ENCODE measurements at regions not wholly inside any gene's neighbourhood (a gene's known extent, or its start where the extent isn't known, plus 50 kb on each side); places are given as distances from the start of the nearest gene placed in this dataset.

- no peak for DNase-seq (ENCODE audit: low read depth)
These were observed 446.2 kb upstream of the MGMT start for GRCh38 chr10:129020651-129021330.

DNA sequence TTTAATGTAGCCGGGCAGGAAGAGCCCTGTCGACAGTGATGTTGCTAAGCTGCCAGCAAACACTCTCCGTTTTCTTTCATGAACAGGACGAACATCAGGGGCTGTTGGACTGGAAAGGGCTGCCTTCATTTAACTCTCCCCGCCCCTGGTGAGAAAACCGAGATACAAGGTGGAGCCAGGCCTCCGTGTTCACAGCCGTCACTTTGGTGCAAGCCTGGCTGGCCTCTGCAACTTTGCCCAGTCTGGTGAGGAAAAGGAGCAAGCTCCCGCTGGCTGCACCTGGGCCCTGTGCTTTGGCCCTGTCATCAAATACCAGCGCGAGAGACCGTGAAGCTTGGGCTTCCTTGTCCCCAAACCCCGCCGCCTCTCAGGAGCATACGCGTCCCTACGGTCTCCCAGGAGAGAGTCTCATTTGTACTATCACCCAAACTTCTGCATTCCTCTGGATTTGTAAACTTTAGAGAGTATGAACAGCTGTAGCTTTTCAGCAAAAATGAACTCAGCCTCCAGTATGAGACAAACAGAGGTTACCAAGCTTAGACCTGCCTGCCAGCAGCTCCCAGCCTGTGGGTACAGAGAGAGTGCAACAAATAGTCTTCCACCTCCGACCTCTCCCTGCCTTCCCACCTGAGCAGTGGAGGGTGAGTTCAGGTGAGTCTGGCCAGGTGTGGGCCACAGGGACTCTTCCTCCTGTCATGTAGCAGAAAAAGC, 445.3 kb upstream of the MGMT start:
- no peak for DNase-seq (ENCODE audit: low read depth)

DNA sequence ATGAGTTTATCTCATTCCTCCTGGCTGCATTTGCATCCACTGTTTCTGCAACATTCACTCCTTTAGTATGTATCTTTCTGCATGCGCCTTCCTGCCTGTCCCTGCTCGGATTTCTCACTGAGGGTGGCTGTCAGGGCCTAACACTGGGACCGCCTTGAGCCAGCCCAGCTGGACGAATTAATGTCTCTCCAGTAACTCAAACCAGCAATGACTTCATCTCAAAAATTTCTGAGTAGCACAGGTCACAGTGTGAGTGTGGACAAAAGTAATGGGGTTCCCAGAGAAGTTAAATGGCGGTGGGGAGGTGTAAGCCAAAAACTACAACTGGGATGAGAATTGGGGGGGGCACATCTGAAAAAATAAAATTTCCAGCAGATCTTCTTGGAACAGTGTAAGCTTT, 444.0 kb upstream of the MGMT start:
- DNase-seq (ENCODE audit: low read depth): no peak

- no peak for DNase-seq (ENCODE audit: low read depth)
These were observed 443.0 kb upstream of the MGMT start for GRCh38 chr10:129024046-129024445.

- no peak for DNase-seq (ENCODE audit: low read depth)
These were observed 441.3 kb upstream of the MGMT start for GRCh38 chr10:129025787-129026186.

DNA sequence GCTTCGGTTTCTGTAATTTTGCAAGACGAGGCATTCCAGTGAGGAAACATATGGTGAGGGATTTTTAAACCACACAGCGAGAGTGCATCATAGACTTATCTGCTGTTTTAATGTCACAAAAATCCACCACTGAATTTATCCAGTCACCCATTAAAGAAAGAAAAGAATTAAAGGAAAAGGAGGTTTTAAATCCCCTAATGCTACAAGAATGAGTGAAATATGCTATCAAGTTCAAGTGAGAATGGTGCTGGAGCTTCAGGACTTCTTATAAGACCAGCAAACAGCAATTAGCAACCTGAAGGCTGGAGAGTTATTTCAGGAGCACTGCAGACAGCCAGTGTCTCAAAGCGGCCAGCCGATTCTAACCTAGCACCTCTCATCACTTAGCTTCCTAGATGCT, 439.1 kb upstream of the MGMT start:
- DNase-seq (ENCODE audit: low read depth): no peak

GRCh38 chr10:129028451-129028850, 438.6 kb upstream of the MGMT start:
- no peak for DNase-seq (ENCODE audit: low read depth)

- no peak for DNase-seq (ENCODE audit: low read depth)
These were observed 438.0 kb upstream of the MGMT start for GRCh38 chr10:129029051-129029450.

- no peak for DNase-seq (ENCODE audit: low read depth)
These were observed 437.0 kb upstream of the MGMT start for GRCh38 chr10:129029851-129030602.

DNA sequence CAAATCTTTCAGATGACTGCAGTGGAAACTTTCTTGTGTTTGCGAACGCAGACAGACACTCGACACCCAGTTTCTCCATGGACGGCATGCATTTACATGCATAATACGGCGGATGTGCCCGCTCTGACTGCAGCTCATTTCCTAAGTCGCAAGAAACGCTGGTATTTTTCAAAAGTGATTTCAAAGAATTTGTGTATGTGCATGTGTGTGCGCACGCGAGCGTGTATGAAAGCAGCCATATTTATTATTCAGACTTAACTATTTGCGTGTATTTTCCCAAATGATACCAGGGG, 436.5 kb upstream of the MGMT start:
- no peak for DNase-seq (ENCODE audit: low read depth)

- DNase-seq (ENCODE audit: low read depth): peak; percentile 13
These were observed 435.8 kb upstream of the MGMT start for GRCh38 chr10:129030996-129031843.

DNA sequence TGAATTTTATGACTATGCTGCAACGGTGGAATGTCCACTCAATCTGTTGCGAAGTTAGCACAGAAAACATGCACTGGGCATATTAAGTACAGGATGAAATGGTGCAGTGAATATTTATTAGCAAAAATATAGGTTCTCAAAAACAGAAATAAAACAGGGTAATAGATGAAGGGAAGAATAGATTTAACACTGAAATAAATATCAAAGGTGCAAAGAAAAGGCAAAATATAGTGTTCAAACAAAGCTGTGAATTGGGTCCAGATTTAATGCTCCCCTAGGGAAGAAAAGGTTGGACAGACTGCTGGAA, 435.2 kb upstream of the MGMT start:
- DNase-seq (ENCODE audit: low read depth): no peak

DNA sequence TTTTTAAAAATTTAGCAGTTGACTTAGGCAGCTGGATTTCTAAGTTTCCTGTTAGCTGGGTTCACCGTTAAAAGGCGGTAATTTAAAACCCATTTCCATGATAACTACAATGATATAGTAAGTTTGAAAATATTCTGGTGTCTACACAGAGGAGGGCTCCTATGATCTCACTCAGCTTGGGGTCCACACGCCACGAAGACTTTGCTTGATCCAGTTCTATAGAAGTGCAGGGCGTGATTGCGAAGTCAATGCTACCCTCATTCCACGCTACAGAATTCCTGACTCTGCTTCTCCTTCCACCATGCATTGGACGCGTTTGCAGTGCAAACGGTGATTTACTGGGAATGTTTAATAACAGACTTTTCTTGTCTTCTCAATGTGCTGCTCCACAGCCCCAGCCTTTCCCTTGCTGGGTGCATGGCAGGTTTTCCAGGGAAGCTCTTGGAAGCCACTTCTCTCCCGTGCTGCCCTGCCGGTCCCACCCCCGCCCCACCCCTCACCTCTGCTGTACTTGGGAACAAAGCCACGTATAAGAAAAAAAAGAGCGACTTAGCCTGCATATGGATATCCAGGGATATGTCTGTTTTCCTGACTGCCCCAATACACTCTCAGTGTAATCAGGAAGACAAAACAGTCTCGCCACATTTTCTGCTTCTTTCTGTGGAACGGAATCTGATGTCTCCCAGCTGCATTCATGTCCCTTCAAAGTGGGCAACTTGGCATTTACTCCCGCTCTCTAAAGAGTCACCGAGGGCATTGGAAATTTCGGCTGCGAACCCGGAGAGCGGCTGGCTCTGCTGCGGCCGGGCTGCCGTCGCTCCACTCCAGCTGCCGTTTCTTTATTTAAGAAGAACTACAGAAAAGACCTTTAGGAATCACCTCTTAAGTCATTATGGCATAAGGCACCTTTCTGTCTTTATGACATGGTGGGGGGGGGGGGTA, 434.4 kb upstream of the MGMT start:
- no peak for DNase-seq (ENCODE audit: low read depth)

- DNase-seq (ENCODE audit: low read depth): no peak
These were observed 433.7 kb upstream of the MGMT start for GRCh38 chr10:129033340-129033739.

GRCh38 chr10:129033790-129034272, 433.2 kb upstream of the MGMT start:
- no peak for DNase-seq (ENCODE audit: low read depth)

GRCh38 chr10:129035052-129035827, 431.8 kb upstream of the MGMT start:
- DNase-seq (ENCODE audit: low read depth): no peak

GRCh38 chr10:129038522-129038921, 428.5 kb upstream of the MGMT start:
- DNase-seq (ENCODE audit: low read depth): no peak

- DNase-seq (ENCODE audit: low read depth): no peak
These were observed 427.4 kb upstream of the MGMT start for GRCh38 chr10:129039406-129040370.

DNA sequence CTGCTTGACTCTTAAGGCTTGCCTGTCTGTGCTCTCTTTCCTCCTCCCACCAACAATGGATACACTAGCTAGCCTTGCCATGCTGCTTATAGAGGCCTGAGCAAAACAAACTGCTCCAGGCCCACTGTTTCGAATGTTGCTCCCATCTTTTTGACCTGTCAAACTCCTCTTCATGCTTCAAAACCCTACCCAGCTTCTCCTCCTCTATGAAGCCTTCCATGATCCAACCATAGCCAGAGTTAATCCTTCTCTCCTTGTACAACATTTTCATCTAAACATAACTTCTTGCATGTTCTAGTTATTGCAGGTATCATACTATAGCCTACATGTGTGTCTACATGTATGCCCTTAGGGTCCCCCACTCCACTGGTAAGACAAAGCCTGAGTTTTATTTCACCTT, 426.7 kb upstream of the MGMT start:
- DNase-seq (ENCODE audit: low read depth): no peak
